ENCODE measurements at regions not wholly inside any gene's neighbourhood (a gene's known extent, or its start where the extent isn't known, plus 50 kb on each side); places are given as distances from the start of the nearest gene placed in this dataset.

DNA sequence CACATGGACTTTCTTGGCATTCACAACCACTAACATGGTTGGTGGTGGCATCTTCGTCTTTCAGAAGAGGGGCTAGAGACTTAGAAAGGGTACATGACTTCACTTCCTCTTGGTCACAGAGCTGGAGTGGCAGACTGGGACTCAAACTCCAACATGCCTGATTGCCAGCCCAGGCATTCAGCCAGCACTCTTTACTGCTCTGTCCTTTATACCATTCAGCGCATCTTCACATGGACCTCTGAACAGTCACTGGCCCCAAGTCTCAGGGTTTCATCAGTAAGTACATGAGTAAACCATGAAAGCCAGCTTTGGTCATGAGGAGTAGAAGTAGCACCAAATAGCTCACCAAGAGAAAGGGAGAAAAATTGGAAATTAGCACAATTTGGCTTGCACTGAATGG, 148.4 kb upstream of the KLF14 start:
- no peak for DNase-seq (ENCODE audit: low read depth)
- TF ChIP-seq CTCF (conservative IDR thresholded peaks at IDR 0.05; ENCODE audit: low read depth, low read length), result no peak
- H3K4me3 ChIP-seq (ENCODE audit: low read depth, low read length), result no peak overlapping the region

DNA sequence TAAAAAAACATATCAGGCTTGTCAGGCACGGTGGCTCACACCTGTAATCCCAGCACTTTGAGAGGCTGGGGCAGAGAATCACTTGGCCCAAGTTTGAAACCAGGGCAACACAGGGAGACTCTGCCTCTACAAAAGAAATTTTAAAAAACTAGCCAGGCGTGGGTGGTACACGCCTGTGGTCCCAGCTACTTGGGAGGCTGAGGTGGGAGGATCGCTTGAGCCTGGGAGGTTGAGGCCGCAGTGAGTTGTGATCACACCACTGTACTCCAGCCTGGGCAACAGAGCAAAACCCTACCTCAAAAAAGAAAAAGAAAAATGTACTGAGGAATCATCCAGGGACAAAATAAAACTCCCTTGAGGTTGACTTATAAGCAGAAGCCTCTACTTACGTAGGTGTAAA, 149.9 kb upstream of the KLF14 start:
- H3K4me3 ChIP-seq (ENCODE audit: low read depth, low read length), result no peak overlapping the region
- no peak for DNase-seq (ENCODE audit: low read depth)
- TF ChIP-seq CTCF (conservative IDR thresholded peaks at IDR 0.05; ENCODE audit: low read depth, low read length), result no peak

GRCh38 chr7:130884437-130885417, 150.7 kb upstream of the KLF14 start:
- DNase-seq (ENCODE audit: low read depth), result peak; percentile 71
- no peak for TF ChIP-seq CTCF (conservative IDR thresholded peaks at IDR 0.05; ENCODE audit: low read depth, low read length)
- no peak overlapping the region for H3K4me3 ChIP-seq (ENCODE audit: low read depth, low read length)

- TF ChIP-seq CTCF (conservative IDR thresholded peaks at IDR 0.05; ENCODE audit: low read depth, low read length), result no peak
- H3K4me3 ChIP-seq (ENCODE audit: low read depth, low read length), result no peak overlapping the region
- DNase-seq (ENCODE audit: low read depth), result no peak
These were observed 152.6 kb upstream of the KLF14 start for GRCh38 chr7:130886438-130887135.

DNA sequence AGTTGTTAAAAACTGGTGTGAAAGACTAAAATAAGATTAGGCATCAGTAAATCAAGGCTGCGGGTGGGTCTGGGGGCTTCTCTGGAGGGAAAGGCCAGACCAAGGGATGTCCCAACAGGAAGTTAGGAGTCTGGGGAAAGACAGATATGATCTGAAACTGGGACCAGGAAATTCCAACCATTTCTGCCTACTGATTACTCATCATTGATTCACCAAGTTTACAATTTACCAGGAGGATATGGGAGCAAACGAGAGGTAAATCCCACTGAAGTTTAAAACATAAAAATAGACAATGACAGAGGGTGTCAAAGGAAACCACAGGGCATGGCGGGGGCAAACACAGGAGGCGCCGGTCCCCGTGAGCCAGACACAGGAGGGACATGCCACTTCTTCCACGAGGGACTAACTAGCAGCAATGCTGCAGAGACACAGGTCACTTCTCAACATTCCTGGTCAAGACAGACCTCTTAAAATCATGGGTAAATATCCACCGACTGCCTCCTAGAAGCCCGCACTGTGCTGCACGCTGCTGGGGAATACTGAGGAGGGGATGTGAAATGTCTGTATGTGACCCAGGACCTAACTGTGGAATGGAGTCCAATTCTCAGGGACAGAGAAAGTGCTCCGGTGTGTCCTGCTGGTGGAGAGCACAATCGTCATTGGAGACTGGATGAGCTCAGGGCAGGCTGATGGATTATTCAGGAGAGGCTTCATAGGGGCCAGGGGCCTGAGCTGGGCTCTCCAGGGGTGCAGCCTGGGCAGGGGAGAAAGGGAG, 153.4 kb upstream of the KLF14 start:
- TF ChIP-seq CTCF (conservative IDR thresholded peaks at IDR 0.05; ENCODE audit: low read depth, low read length), result no peak
- DNase-seq (ENCODE audit: low read depth), result peak; percentile 81
- no peak overlapping the region for H3K4me3 ChIP-seq (ENCODE audit: low read depth, low read length)

DNA sequence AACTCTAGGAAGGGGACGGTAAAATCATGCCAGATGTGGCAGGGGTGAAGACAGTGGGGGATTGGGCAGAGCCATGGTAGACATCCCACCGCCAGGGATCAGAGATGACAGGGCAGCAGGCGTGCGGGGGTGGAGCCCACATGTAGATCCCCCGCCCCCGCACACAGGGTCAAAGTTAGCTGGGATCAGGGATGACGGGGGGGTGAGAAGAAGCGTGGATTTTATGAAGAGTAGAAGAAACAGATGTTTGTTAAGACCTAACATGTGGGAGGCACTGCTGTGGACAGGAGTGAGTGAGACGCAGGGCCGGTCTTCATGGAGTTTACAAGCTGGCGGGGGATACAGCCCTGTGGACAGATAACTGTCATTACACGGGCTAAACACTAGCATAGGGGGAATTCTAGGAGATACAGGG, 154.0 kb upstream of the KLF14 start:
- TF ChIP-seq CTCF (conservative IDR thresholded peaks at IDR 0.05; ENCODE audit: low read depth, low read length), result no peak
- no peak overlapping the region for H3K4me3 ChIP-seq (ENCODE audit: low read depth, low read length)
- no peak for DNase-seq (ENCODE audit: low read depth)
